HG02852 (cell line): ENCODE measurements at regions not wholly inside any gene's neighbourhood (a gene's known extent, or its start where the extent isn't known, plus 50 kb on each side); places are given as distances from the start of the nearest gene placed in this dataset.

ENCODE experiments used
- ATAC-seq: cut with Tn5 transposase; IDR thresholded peaks from one replicate; pipeline ENCODE4 v1.9.1; 2021; ENCODE audit warnings: mild to moderate bottlenecking, moderate library complexity; ENCODE audit not compliant: unreplicated experiment

DNA sequence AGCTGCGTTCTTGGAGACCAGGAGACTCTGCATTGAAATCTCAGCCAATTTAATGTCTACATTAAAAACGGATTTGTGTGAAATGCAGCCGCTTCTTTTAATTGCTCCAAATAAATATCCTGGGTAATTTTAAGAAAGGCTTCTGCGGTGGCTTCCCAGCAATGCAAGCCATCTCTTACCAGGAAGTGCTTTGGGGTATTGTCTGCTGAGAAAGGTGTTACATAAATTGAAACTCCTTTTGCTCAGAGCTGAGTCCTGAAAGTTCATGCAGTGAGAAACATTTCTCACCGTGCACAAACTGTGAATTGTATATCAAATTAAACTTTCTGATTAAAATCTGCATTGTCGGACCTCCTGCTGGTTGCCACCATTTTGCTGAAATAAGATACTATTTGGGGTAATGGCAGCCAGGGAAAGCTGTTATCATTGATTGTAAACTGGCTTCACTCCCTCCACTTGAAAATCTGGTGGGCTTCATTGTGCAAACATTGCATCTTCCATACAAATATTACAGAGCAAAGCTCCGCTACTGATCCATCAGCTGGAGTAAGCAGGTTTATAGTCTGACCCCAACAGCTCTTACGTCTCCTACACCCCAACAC lies 59.5 kb downstream of the ZIC5 start:
- no peak for ATAC-seq

DNA sequence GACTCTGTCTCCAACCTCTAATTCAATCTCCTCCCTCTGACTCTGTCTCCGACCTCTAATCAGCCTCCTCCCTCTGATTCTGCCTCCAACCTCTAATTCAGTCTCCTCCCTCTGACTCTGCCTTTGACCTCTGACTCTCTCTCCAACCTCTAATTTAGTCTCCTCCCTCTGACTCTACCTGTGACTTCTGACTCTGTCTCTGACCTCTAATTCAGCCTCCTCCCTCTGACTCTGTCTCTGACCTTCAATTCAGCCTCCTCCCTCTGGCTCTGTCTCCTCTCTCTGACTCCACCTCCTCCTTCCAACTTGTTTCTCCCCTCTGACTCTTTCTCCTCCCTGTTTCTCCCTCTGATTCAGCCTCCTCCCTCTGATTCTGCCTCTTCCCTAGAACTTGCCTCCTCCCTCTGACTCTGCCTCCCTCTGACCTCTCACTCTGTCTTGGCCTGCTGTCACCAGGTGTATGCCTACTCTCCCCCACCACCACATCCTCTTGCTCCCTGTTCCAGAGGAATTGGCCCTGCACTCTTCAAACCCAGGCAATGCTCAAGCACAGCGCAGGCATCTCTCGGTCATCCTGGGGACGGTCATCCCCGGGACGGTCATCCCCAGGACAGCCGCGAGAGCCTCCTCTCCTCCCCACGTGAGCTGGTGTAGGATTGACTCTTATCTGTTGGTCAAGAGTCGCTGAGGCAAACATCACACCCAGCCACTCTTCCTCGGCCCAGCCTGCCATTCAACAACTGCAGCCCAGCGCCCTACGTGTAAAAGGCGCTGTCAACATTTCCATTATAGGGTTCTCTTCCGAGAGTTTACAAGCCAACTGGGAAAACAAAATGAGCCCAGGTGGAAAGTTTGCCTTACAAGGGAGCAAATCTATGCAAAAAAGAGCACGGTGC lies 60.2 kb downstream of the ZIC5 start:
- ATAC-seq = no peak

DNA sequence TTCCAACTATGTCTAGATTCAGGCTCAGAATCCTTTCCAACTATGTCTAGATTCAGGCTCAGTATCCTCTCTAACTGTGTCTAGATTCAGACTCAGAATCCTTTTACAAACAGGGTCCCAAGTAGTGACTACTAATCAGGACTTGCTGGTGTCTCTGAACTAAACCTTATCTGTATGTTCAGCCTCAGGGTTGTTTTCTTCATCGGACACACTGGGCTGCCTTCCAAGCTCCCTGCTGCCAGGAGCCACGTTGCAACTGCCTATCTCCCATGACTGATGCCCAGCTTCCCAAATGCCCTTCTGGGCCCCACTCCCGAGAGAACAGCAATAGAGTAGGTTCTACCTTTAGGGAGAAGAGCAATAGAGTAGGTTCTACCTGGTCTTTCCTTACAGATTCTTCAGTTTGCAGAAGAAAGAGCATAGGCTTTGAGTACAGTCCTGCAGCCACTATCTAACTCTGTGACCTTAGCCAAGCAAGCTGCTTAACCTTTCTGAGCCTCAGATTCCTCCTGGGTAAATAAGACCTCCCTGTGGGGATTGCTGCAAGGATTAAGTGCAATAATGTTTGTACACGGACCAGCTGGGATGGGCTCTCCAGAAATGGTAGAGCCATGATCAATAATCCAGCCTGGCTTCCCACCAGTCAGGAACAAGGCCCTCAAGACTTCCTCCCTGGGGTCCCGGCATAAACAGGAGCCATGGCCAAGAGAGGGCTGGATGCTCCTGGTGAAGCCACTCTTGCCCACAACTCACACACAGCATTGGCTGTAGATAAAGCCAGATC lies 61.5 kb downstream of the ZIC5 start:
- ATAC-seq = no peak

DNA sequence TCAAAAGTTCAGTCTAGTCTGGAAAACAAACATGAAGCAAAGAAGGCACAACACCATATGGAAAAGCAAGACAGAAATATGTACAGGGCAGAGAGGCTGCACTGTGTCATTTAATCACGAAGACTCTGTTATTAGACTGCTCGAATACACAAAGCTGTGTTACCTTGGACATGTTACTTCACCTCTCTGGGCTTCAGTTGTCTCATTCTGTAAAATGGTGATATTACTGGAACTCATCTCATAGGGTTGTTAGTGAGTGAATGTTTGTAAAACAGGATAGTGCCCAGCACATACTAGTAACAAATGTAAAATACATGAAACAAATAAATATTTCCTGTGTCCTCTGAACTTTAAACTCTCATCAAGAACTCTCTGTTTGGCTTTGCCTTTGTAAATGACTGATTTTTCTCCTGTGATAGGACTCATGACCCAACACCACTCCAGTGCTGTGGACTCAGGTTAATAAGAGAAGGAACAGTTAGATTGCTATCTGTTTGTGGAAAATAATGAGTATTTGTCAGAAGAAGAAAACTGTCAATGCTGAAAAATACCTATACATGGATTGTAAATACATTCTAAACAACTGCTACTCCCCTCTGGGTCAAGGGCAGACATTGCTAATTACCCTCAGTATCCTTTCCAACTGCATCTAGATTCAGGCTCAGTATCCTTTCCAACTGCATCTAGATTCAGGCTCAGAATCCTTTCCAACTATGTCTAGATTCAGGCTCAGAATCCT lies 62.3 kb downstream of the ZIC5 start:
- no peak for ATAC-seq

DNA sequence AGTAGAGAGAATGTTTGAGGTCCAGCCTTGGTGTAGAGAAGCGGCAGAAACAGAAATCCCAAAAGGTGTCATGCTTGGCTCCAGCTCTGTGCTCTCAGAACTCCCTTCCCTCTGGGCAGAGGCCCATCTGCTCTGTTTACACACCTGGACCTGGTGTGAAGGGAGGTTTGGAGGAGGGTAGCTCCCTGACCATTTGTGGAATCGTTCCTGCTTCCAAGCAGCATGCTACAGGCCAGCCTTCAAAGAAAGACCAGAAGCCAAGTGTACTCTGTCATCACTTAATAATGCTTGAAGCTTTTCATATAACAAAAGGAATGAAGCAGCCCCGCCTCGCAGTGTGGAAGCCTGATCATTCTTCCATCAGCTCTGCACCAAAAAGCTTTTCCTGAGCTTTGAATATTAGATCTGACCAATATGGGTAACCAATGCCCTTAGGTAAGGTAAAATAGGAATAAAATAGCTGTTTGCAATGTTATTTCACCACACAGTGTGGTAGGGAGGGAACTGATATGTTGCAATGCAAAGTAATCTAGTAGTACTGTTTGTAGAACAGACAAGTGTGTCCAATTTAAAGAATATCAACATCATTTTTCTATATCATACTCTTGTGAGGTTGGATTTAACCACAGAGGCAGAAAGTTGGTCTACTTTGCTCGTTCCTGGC lies 63.3 kb downstream of the ZIC5 start:
- ATAC-seq = no peak

DNA sequence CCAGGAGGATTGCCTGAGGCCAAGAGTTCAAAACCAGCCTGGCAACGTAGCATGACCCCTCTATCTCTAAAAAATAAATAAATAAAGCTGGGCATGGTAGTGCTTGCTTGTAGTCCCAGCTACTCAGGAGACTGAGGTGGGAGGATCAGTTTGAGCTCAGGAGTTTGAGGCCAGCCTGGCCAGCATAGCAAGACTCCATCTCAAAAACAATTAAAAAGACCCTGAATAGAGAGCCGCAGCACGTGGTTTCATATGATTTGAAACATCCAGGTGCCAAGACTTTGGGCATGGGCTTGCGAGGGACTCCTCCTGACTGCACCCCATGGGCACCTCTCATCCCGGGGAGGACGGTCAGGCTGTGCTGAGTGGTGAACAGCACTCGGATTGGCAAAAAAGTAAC lies 63.9 kb downstream of the ZIC5 start:
- ATAC-seq = no peak

DNA sequence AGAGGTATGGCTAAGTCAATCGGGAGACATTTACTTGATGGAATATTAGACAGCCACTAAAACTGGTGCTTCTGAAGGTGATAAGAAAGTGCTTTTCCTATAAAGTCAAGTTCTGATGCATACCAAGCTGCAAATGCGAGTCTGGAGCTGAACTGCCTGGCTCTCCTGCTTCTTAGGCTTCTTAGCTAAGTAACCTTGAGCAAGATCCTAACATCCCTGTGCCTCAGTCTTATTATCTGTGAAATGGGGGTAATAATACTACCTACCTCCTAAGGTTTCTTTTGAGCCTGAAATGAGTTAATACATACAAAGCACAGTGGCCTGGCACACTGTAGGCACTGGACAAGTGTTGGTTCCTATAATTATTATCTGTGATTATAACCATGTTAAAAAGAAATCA lies 64.5 kb downstream of the ZIC5 start:
- no peak for ATAC-seq

DNA sequence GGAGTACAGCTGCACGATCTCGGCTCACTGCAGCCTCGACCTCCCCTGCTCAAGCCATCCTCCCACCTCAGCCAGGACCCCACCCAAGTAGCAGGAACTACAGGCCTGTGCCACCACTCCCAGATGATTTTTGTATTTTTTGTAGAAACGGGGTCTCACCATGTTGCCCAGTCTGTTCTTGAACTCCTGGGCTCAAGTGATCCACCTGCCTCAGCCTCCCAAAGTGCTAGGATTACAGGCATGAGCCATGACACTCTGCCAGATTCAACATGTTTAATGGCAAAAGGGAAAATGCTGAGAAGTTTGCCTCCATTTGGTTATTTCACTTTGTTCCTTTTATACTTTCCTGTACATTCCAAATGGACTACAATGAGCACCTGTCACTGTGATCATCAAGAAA lies 65.8 kb downstream of the ZIC5 start:
- no peak for ATAC-seq

DNA sequence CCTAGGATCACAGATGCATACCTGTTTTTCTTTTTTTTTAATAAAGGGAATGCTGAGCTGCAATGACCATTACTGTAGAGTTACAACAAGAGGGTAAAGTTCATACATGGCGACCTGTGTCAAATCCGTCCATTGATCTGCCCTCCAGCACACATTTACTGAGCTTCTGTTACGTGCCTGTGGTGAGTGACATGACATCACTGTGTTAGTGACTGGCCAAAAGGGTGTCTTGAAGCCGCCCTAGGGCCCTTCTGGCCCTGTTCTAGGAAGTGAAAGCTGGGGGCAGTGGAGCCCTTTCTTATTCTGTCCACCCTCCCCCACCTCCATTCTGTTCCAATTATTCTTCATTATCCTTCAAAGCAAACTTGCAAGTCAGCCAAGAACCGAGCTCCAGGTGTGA lies 66.3 kb downstream of the ZIC5 start:
- ATAC-seq = no peak

DNA sequence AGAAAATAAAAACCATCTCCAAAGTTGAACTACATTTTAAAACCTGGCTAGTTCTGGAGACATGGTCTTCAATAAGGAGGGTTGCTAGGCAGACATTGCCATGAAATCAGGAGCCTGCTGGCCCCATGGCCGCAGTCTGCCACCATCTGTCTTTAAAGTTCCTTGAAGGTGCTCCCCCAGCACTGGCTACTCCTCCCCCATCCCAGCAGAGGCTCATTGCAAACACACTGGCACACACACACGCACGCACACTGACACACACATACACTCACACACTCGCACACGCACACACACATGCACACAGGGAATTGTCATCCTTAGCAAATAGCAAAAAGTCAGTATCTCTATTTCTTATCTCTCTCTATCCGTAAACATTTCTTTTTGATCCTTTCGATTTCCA lies 68.4 kb downstream of the ZIC5 start:
- ATAC-seq = no peak

DNA sequence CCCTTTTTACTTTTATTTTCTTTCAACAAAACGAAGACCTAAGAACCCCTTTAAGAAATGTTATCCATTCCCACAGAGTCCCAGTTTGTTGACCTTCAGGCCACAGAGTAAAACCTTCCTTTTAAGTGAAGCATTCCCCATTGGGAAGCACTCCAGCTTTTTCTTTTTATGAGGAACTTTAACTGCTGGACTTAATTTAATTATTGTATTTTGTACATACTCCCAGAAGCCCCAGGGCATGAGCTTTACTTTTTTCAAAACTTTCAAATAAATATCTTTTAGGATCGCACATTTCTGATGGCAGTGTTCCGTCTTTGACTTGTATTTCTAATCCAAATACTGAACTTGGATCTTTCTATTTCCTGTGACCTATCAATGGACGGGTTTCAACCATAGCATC lies 68.9 kb downstream of the ZIC5 start:
- ATAC-seq = no peak

DNA sequence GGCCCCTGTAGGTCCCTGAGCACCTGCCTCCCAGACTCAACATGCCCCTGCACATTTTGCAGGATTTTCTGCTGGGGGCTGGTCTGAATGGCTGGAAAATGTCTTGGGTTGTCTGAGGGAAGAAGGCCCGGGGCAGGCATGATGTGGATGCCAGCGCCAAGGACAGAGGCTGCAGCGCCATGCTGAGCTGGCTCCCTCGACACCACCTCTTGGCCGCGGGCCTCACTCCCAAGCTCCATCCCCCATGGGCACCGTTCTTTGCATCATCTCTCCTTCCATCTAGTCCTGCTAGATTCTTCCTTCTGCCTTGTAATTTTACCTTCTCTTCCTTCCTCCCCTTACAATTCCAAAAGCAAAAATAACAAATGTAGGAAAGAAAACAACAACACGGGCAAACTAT lies 70.6 kb downstream of the ZIC5 start:
- no peak for ATAC-seq

DNA sequence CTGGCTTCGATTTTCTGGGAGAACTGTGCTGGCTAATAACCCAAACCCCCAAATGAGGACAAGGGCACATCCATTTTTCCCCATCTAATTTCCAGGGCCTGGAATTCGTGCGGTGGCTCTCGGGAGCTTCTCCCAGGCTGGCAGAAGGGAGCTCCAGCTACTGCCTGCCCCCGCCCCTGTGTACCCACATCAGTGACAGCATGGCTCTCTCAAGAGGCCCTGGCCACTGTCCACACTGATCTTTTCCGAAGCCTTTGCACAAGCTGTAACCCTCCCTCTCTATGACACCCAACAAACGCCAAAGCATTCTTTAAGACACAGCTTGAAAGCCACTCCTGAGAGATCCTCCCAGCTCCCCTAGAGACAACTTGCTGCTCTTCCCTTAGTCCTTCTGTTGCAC lies 73.1 kb downstream of the ZIC5 start:
- no peak for ATAC-seq

DNA sequence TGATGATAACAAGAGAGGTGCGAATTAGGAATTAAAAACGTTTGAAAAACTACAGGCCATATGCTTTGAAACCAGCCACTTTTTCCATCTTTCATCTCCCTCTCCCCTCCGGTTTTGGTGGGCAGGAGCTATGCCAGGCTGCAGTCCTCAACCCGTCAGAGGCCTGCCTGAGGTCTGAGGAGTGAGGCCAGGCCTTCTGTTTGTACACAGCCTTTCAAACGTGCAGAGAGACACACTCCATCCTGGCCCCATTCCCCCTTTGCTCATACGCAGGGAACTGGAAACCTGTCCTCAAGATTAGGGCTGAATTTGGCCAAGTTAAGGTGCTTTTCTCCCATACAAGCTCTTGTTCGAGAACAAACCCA lies 74.5 kb downstream of the ZIC5 start:
- no peak for ATAC-seq

DNA sequence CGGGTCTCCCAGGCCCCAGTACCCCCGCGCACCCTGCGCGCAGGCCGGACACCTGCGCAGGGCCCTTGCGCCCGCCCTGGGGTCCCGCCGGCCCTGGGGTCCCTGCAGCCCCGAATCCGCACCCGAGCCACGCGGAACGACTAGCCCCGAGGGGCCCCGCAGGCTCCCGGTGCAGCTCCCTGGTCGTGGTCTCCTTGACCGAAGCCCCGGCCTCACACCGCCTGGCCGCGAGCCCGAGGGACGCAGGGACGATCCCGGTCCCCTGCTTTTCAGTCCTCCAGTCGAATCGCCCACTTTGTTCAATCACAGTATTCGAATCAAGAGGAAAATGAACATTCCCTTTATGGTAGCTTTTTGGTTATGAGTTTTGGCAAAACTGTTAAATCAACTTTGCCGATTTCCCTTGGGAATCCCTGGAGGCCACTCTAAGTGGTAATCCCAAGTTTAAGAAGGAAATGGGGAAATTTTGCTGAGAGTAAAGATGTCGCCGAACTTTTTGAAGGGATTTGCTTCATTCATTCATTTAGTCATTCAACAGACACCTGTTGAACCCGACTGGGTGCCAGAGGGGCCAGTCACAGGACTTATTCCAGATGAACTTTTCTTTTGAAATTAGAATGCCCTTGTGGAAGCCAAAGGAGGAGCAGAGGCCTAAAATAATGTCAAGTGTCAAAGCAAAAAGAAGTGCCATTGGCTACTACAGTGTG lies 75.0 kb downstream of the ZIC5 start:
- no peak for ATAC-seq

DNA sequence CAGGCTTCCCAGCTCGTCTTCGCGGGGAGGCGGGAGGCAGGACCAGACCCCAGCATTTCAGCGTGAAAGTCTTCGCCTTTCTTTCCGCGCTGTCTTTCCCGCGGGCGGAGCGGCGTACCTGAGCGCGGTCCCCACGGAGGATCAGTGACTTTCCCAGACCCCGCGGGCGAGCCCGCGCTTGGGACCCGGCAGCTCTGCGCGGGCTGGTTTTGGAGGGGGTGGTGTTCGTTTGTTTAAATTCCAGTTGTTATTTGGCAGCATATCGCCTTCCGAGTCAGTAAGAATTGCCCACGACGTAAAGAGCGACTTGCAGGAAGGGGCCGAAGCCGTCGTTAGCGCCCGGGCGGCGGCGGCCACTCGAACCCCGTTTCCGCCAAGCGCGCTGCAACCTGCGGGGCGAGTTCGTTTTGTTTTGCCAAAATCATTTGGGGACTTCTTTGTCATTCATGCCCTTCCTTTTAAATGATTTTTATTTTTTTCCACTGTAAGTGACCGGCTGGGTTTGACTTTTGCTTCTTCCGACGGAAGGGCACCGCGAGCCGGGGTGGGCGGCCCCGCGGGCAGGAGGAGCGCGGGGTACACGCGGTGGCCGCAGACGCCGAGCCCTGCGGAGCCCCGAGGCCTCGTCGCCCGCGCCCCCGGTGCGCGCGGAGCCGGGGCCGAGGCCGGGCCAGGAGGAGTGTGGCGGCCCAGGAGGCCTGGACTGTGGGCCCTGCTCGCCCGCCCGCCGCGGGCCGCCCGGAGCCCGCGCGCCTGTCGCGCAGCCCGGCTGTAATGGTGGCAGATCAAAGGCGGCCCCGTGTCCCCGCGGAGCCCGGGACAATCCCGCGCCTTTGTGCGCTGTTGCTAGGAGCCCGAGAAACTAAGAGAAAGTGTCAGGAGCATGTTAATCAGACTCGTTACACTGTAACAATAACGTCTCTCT lies 75.9 kb downstream of the ZIC5 start:
- ATAC-seq = no peak

DNA sequence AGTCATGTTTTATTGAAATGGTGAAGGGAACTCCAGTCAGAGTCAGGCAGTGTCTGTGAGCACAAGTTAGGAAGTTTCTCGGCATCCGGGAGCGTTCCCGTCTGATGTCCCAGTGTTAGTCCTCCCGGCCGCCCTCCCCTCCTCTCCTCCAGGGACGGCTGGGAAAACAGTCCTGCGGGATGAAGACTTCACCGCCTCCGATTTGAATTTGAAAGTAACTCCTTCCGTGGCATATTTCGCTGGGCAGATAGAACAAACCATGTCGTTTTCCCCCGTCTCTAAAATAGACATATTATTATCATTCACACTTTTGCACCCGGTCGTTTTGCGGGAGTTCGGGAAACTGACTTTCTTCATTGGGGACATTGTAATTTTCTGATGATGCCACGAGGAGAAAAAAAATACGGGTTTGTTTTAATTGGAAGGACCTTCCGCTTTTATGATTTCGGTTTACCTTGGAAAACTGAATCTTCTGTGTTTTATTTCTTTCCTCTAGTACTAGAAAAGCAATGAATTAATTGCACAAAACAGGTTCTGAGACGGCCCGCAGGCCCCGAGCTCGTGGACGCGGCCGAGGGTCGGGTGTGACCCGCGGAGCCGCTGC lies 76.6 kb downstream of the ZIC5 start:
- no peak for ATAC-seq

DNA sequence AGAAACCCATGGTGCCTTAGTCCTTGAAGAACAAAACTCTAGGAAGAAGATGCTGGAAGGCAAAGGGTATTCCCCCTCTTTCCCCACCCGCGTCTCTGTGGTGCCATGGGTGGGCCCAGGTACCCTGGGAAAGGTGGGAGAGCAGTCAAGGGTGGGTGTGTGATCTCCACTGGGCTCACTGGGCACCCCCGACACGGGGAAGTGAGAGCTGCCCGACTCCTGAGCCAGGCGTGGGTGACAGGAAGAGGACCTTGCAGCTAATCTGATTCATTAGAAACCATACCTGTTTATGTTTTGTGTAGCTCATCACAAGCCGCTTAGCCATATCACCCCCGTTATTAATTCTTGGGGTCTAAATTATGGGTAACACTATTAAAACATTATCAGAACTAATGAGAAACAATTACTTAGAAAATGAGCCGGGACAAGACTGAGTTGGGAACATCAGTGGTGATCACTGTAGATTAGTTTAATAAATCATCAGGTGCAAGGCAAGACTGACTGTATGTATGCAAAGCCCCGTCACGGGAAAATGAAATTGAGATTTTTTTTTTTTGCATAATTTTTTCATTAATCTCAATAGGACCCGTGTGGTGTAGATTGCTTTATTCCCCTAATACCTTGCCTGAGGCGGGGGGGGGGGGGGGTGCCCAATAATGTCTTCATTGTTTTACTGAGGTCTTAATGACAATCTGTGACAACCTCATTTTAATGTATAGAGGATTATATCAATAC lies 77.3 kb downstream of the ZIC5 start:
- no peak for ATAC-seq
